ENCODE measurements at regions not wholly inside any gene's neighbourhood (a gene's known extent, or its start where the extent isn't known, plus 50 kb on each side); places are given as distances from the start of the nearest gene placed in this dataset.

GRCh38 chr13:90808838-90809237 is 538.6 kb upstream of the MIR17HG start:
- no peaks in the 10 kb centered on the region for H3K36me3 ChIP-seq (ENCODE audit: insufficient read depth, low read length)
- H3K4me1 ChIP-seq (ENCODE audit: insufficient read depth, low read length), result no peaks in the 10 kb centered on the region
- no peak overlapping the region for H2AFZ ChIP-seq (ENCODE audit: low read length)
- H3K9me3 ChIP-seq (ENCODE audit: low read depth, low read length), result peaks cover 5% of the 10 kb centered on the region
- H4K20me1 ChIP-seq (ENCODE audit: insufficient read depth, low read length), result no peaks in the 10 kb centered on the region
- H3K27ac ChIP-seq (ENCODE audit: low read depth, low read length), result no peak overlapping the region
- H3K79me2 ChIP-seq (ENCODE audit: insufficient read depth, low read length), result no peaks in the 10 kb centered on the region
- TF ChIP-seq CTCF (IDR thresholded peaks at IDR 0.05; ENCODE audit: extremely low read depth, low read depth, low read length), result no peak
- no peak overlapping the region for H3K4me3 ChIP-seq (ENCODE audit: insufficient read depth, low read length)
- H3K27me3 ChIP-seq (ENCODE audit: insufficient read depth, low read length), result no peaks in the 10 kb centered on the region
- DNase-seq (ENCODE audit: insufficient read length, low spot score, missing footprints), result no peak
- no peak overlapping the region for H3K4me2 ChIP-seq (ENCODE audit: insufficient read depth, low read length)

GRCh38 chr13:90824032-90824431 is 523.5 kb upstream of the MIR17HG start:
- no peak overlapping the region for H2AFZ ChIP-seq (ENCODE audit: low read length)
- no peak overlapping the region for H3K27ac ChIP-seq (ENCODE audit: low read depth, low read length)
- no peak overlapping the region for H3K4me3 ChIP-seq (ENCODE audit: insufficient read depth, low read length)
- no peaks in the 10 kb centered on the region for H3K27me3 ChIP-seq (ENCODE audit: insufficient read depth, low read length)
- H3K79me2 ChIP-seq (ENCODE audit: insufficient read depth, low read length), result no peaks in the 10 kb centered on the region
- H3K4me2 ChIP-seq (ENCODE audit: insufficient read depth, low read length), result no peak overlapping the region
- no peaks in the 10 kb centered on the region for H3K36me3 ChIP-seq (ENCODE audit: insufficient read depth, low read length)
- no peaks in the 10 kb centered on the region for H4K20me1 ChIP-seq (ENCODE audit: insufficient read depth, low read length)
- H3K4me1 ChIP-seq (ENCODE audit: insufficient read depth, low read length), result no peaks in the 10 kb centered on the region
- TF ChIP-seq CTCF (IDR thresholded peaks at IDR 0.05; ENCODE audit: extremely low read depth, low read depth, low read length), result no peak
- no peak for DNase-seq (ENCODE audit: insufficient read length, low spot score, missing footprints)
- H3K9me3 ChIP-seq (ENCODE audit: low read depth, low read length), result no peaks in the 10 kb centered on the region

GRCh38 chr13:90826688-90827087 is 520.8 kb upstream of the MIR17HG start:
- Histone ChIP-seq H4K20me1 (ENCODE audit: insufficient read depth, low read length) (no peaks in the 10 kb centered on the region), H3K27me3 (ENCODE audit: insufficient read depth, low read length) (no peaks in the 10 kb centered on the region), H3K4me1 (ENCODE audit: insufficient read depth, low read length) (no peaks in the 10 kb centered on the region), H3K27ac (ENCODE audit: low read depth, low read length) (no peak overlapping the region), H3K4me2 (ENCODE audit: insufficient read depth, low read length) (no peak overlapping the region), H3K4me3 (ENCODE audit: insufficient read depth, low read length) (no peak overlapping the region), H3K79me2 (ENCODE audit: insufficient read depth, low read length) (no peaks in the 10 kb centered on the region), H3K9me3 (ENCODE audit: low read depth, low read length) (no peaks in the 10 kb centered on the region), H2AFZ (ENCODE audit: low read length) (no peak overlapping the region), H3K36me3 (ENCODE audit: insufficient read depth, low read length) (no peaks in the 10 kb centered on the region)
- no peak for DNase-seq (ENCODE audit: insufficient read length, low spot score, missing footprints)
- TF ChIP-seq CTCF (IDR thresholded peaks at IDR 0.05; ENCODE audit: extremely low read depth, low read depth, low read length), result no peak

- Histone ChIP-seq H3K4me1 (ENCODE audit: insufficient read depth, low read length) (no peaks in the 10 kb centered on the region), H3K9me3 (ENCODE audit: low read depth, low read length) (no peaks in the 10 kb centered on the region), H3K36me3 (ENCODE audit: insufficient read depth, low read length) (no peaks in the 10 kb centered on the region), H3K4me3 (ENCODE audit: insufficient read depth, low read length) (no peak overlapping the region), H3K27me3 (ENCODE audit: insufficient read depth, low read length) (no peaks in the 10 kb centered on the region), H3K79me2 (ENCODE audit: insufficient read depth, low read length) (no peaks in the 10 kb centered on the region), H2AFZ (ENCODE audit: low read length) (no peak overlapping the region), H3K27ac (ENCODE audit: low read depth, low read length) (no peak overlapping the region), H4K20me1 (ENCODE audit: insufficient read depth, low read length) (no peaks in the 10 kb centered on the region), H3K4me2 (ENCODE audit: insufficient read depth, low read length) (no peak overlapping the region)
- TF ChIP-seq CTCF (IDR thresholded peaks at IDR 0.05; ENCODE audit: extremely low read depth, low read depth, low read length), result no peak
- no peak for DNase-seq (ENCODE audit: insufficient read length, low spot score, missing footprints)
Observed at GRCh38 chr13:90830782-90831181, 516.7 kb upstream of the MIR17HG start.

Measured in osteoblast (primary cell).